Sciatic nerve (tissue), 2 donors: ENCODE measurements at regions not wholly inside any gene's neighbourhood (a gene's known extent, or its start where the extent isn't known, plus 50 kb on each side); places are given as distances from the start of the nearest gene placed in this dataset.
A peak's percentile ranks its signal among the peaks of the same experiment; 100 is the strongest.
"Not testable (repeated sequence)": the region's sequence is repeated elsewhere in the genome, so short reads cannot be mapped to it uniquely, and the experiment has no call there.

Experiments used
- ATAC-seq: fragments of 200-7000 bp; cut with Tn5 transposase; one replicate; pipeline ENCODE4 v1.9.1; 2020; ENCODE audit warnings: mild to moderate bottlenecking, moderate library complexity
- DNase-seq: peaks from one replicate; pipeline ENCODE4 v3.0.0-alpha.2; 2020; ENCODE audit warnings: low spot score
- intact Hi-C: fragments of 100-400 bp; cut with DNase I; formaldehyde crosslinking; loops from one replicate; pipeline ENCODE4 v1.14.2; 2022
- donor health status: DM: no; HTN: no; CAD: no.
- donor health status: DM: no; HTN: no; CAD: no.

GRCh38 chr9:103068753-103069152 is 73.6 kb downstream of the CYLC2 start:
- intact Hi-C loops: no loop called here
- ATAC-seq: no peak
- DNase-seq: no peak

GRCh38 chr9:103078581-103078980 is 83.4 kb downstream of the CYLC2 start:
- intact Hi-C loops: no loop called here
- ATAC-seq (no peak), DNase-seq (no peak)

GRCh38 chr9:103082494-103082893 is 87.4 kb downstream of the CYLC2 start:
- ATAC-seq: no peak
- intact Hi-C loops: no loop called here
- DNase-seq: no peak

- no peak for ATAC-seq
- intact Hi-C loops: no loop called here
These were observed 94.2 kb downstream of the CYLC2 start for GRCh38 chr9:103089357-103089756.

GRCh38 chr9:103104101-103104500 is 109.0 kb downstream of the CYLC2 start:
- DNase-seq: no peak
- intact Hi-C loops: no loop called here
- ATAC-seq: no peak

More at GRCh38 chr9:103089357-103089756, 94.2 kb downstream of the CYLC2 start:
- no peak for DNase-seq

DNA sequence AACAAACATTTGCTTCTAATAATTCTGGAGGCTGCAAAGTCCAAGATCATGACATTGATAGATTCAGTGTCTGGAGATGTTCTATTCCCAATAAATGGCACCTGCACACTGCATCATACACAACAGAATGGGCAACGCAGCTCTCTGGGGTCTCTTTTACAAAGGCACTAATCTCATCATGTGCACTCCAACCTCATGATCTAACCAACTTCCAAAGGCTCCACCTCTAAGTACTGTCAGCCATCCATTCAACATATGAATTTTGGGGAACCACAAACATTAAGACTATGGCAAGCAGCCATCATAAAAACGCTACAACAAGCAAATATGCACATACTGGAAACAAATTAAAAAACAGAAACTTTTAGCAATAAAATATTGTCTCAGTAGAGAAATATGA is 121.1 kb downstream of the CYLC2 start:
- intact Hi-C loops: no loop called here
- ATAC-seq (no peak), DNase-seq (no peak)

GRCh38 chr9:103126494-103126893 is 131.4 kb downstream of the CYLC2 start:
- DNase-seq: no peak
- intact Hi-C loops: no loop called here
- ATAC-seq: no peak

DNA sequence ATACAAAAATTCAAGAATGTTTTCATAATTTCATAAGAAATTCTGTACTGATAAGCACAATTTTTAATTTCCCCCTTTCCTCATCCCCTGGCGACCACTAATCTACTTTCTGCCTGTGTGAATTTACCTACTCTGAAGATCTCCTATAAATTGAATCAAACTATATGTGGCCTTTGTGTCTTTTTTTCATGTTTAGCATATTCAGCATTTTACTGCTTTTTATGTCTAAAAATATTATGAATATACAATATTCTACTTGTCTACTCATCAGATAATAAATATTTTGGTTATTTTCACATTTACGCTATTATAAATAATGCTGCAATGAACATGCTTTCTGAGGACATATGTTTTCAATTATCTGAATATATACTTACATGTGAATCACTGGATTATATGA is 144.8 kb downstream of the CYLC2 start:
- intact Hi-C loops: no loop called here
- no peak for ATAC-seq

GRCh38 chr9:103152473-103152872 is 157.3 kb downstream of the CYLC2 start:
- no peak for ATAC-seq
- DNase-seq: no peak

More for the DNA sequence above, 144.8 kb downstream of the CYLC2 start:
- no peak for DNase-seq

DNA sequence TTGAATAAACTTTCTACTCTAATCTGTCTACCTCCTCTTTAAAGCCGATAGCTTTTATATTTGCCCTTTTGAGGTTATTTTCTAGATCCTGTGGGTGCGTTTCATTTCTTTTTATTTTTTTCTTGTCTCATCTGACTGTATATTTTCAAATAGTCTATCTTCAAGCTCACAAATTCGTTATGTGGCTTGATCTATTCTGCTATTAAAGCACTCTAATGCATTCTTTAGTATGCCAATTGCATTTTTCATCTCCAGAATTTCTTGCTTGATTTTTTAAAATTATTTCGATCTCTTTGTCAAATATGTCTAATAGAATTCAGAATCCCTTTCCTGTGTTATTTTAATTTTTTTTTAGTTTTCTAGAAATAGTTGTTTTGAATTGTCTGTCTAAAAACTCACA is 172.4 kb downstream of the CYLC2 start:
- DNase-seq: no peak
- ATAC-seq: no peak
- intact Hi-C loops: no loop called here

More at GRCh38 chr9:103152473-103152872, 157.3 kb downstream of the CYLC2 start:
- intact Hi-C loops: no loop called here

GRCh38 chr9:103168254-103168653 is 173.1 kb downstream of the CYLC2 start:
- DNase-seq (no peak), ATAC-seq (no peak)
- intact Hi-C loops: no loop called here

DNA sequence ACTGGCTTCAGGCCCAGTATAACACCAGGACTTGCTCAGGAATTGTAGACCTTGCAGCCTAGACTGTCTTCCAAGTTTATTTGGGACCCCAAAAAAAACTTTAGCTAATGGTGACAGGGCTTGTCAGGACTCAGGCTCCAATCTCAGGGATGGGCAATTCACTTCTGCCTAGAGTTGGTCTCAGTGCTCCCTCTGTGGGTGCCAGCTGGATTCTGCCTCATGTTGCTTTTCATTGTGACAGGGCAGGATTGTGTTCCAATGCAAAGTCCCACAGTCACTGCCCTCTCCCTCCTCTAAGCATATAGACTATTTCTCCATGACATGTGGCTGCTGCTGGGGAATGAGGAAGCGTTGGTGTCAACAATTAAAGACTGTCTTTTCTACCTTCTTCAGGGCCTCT is 174.7 kb downstream of the CYLC2 start:
- intact Hi-C loops: no loop called here
- DNase-seq (no peak), ATAC-seq (no peak)

DNA sequence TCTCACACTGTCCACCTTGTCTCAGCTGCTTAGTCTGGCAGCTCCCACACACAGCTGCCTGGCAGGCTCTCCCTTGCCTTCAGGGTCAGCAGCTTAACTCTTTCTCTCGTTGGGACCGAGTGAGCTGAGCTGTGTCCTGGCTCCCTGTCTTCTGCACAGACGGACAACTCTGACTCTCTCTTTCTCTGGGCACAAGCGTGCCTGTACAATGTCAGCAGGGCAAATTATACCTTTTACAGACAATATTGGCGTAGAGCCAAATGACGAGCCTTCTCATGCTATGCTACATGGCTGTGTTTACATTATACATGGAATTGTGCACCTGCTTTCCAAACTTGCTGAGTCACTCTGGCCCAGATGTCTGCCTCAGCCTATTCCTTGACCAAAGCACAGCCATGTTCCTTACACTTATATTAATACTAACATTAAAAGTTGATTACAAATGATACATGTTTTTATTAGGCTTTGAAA is 188.6 kb downstream of the CYLC2 start:
- no peak for DNase-seq

DNA sequence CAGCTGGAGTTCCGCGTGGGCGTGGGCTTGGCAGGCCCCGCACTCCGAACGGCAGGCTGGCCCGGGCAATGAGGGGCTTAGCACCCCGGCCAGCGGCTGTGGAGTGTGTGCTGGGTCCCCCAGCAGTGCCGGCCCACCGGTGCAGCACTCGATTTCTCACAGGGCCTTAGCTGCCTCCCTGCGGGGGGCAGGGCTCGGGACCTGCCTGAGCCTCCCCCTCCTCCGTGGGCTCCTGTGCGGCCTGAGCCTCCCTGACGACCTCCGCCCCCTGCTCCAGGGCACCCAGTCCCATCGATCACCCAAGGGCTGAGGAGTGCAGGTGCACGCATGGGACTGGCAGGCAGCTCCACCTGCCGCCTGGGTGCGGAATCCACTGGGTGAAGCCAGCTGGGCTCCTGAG is 191.8 kb downstream of the CYLC2 start:
- DNase-seq (no peak), ATAC-seq (no peak)
- intact Hi-C loops: no loop called here

More for the DNA sequence above, 188.6 kb downstream of the CYLC2 start:
- no peak for ATAC-seq
- intact Hi-C loops: no loop called here

- intact Hi-C loops: no loop called here
- peak; percentile 26 for ATAC-seq
- no peak for DNase-seq
These were observed 193.7 kb downstream of the CYLC2 start for GRCh38 chr9:103188781-103189350.

GRCh38 chr9:103193992-103194391 is 198.9 kb downstream of the CYLC2 start:
- intact Hi-C loops: no loop called here
- no peak for DNase-seq
- ATAC-seq: no peak

DNA sequence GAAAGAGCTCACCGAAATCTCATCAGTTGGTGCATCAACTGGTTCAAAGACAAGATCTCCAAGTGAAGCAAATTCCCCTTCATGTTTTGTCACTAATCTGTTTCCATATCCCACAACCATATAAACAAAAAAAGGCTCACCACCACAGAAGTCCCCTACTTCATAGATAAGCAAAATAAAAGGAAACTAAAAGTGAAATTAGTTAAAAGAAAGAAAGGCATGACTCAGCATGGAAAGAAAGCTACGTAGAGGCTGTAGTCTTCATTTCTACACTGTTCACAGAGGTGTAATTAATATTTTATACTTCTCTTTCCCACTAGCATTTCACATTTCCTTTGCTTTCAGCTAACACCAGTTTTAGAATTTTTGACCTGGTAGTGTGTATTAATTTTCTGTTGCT is 208.0 kb downstream of the CYLC2 start:
- ATAC-seq (no peak), DNase-seq (no peak)
- intact Hi-C loops: no loop called here

- DNase-seq, intact Hi-C loops, ATAC-seq: not testable (repeated sequence)
These were observed 210.9 kb downstream of the CYLC2 start for GRCh38 chr9:103205881-103206585.

DNA sequence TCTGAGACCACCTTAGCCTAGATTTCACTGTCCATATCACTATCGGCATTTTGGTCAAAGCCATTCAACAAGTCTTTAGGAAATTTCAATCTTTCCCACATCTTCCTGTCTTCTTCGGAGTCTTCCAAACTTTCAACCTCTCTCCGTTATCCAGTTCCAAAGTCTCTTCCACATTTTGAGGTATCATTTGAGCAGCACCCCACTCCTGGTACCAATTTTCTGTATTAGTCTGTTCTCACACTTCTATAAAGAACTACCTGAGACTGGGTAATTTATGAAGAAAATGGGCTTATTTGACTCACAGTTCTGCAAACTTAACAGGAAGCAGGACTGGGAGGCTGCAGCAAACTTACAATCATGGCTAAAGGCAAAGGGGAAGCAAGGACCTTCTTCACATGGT is 215.5 kb downstream of the CYLC2 start:
- ATAC-seq (no peak), DNase-seq (no peak)
- intact Hi-C loops: no loop called here

DNA sequence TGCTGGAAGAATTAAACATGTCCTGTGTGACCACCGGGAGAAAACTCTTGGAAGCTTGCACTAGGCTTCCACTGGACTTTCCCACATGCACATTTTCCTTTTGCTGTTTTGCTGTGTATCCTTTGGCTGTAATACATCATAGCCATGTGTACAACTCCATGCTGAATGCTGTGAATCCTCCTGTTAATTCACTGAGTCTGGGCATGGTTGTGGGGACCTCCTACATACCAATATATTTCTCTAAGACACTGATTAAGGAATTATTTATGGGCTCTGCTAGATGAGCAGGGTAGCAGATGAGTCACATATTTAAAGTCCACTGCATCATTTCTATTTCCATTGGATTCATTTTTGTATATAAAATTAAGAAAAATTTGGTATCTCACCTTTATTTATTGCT is 220.1 kb downstream of the CYLC2 start:
- no peak for DNase-seq
- intact Hi-C loops: no loop called here
- ATAC-seq: no peak
